Keratinocyte (primary cell): ENCODE measurements at regions not wholly inside any gene's neighbourhood (a gene's known extent, or its start where the extent isn't known, plus 50 kb on each side); places are given as distances from the start of the nearest gene placed in this dataset.

Experiments used
- DNase-seq: peaks from one replicate; pipeline ENCODE4 v3.0.0-alpha.2; 2011; ENCODE audit warnings: low read depth, missing footprints, low spot score
- FAIRE-seq: peaks from 2 replicates; lab custom pipeline; 2011; peaks lifted over from hg19 to GRCh38; lab: Jason Lieb, UNC
- H2AFZ ChIP-seq: 2 replicates; pipeline ENCODE4 v1.6.0; 2012; ENCODE audit warnings: low read length, control low read depth, inconsistent platforms; ENCODE audit not compliant: control insufficient read depth
- H3K27ac ChIP-seq: 2 replicates; pipeline ENCODE4 v1.5.1; 2011; ENCODE audit warnings: low read length; ENCODE audit not compliant: control insufficient read depth, insufficient read depth
- H3K27me3 ChIP-seq: 3 replicates; pipeline ENCODE4 v1.6.0; 2011; ENCODE audit warnings: low read length; ENCODE audit not compliant: control insufficient read depth, insufficient read depth; ENCODE audit errors: extremely low read depth
- H3K36me3 ChIP-seq, 2 experiments: 2 replicates in 1 of 2; 3 replicates in 1 of 2; pipeline ENCODE4 v1.5.1; 2011; ENCODE audit warnings: low read length in 2 of 2, mild to moderate bottlenecking in 1 of 2; ENCODE audit not compliant: control insufficient read depth in 2 of 2, insufficient read depth in 2 of 2; ENCODE audit errors: extremely low read depth in 1 of 2
- H3K4me1 ChIP-seq: 3 replicates; pipeline ENCODE4 v1.5.1; 2011; ENCODE audit warnings: low read length; ENCODE audit not compliant: control insufficient read depth, insufficient read depth; ENCODE audit errors: extremely low read depth
- H3K4me2 ChIP-seq: 3 replicates; pipeline ENCODE4 v1.6.0; 2011; ENCODE audit warnings: low read depth, low read length; ENCODE audit not compliant: control insufficient read depth, insufficient read depth; ENCODE audit errors: extremely low read depth
- H3K4me3 ChIP-seq, 3 experiments: fragments of 200-600 bp in 1 of 3; sonication (generic) in 1 of 3; 2 replicates in 2 of 3; 3 replicates in 1 of 3; pipeline ENCODE4 v1.5.1; 2011 to 2016; ENCODE audit warnings: low read length in 3 of 3, mild to moderate bottlenecking in 3 of 3, control low read depth in 2 of 3, inconsistent platforms in 1 of 3, low read depth in 1 of 3, mixed read lengths in 1 of 3, mixed run types in 1 of 3, moderate library complexity in 1 of 3; ENCODE audit not compliant: control insufficient read depth in 2 of 3, insufficient read depth in 2 of 3; ENCODE audit errors: extremely low read depth in 1 of 3
- H3K79me2 ChIP-seq: 2 replicates; pipeline ENCODE4 v1.6.0; 2012; ENCODE audit warnings: low read length; ENCODE audit not compliant: control insufficient read depth, insufficient read depth
- H3K9ac ChIP-seq: 3 replicates; pipeline ENCODE4 v1.6.0; 2011; ENCODE audit warnings: low read length; ENCODE audit not compliant: control insufficient read depth, insufficient read depth; ENCODE audit errors: extremely low read depth
- H3K9me1 ChIP-seq: 3 replicates; pipeline ENCODE4 v1.6.0; 2011; ENCODE audit warnings: low read length; ENCODE audit not compliant: control insufficient read depth, insufficient read depth; ENCODE audit errors: extremely low read depth
- H3K9me3 ChIP-seq: 2 replicates; pipeline ENCODE4 v1.5.1; 2012; ENCODE audit warnings: low read depth, low read length; ENCODE audit not compliant: control insufficient read depth
- H4K20me1 ChIP-seq: 3 replicates; pipeline ENCODE4 v1.6.0; 2011; ENCODE audit warnings: low read length; ENCODE audit not compliant: control insufficient read depth, insufficient read depth; ENCODE audit errors: extremely low read depth
- CTCF ChIP-seq, 3 experiments: IDR thresholded peaks in 1 of 3; conservative IDR thresholded peaks in 1 of 3; optimal IDR thresholded peaks in 1 of 3; 2 replicates in 2 of 3; 3 replicates in 1 of 3; pipeline versions ENCODE3 to v1.5.1; 2011; ENCODE audit warnings: low read length in 3 of 3, mild to moderate bottlenecking in 3 of 3, moderate library complexity in 2 of 3, control low read depth in 1 of 3, inconsistent platforms in 1 of 3; ENCODE audit not compliant: insufficient read depth in 2 of 3; ENCODE audit errors: extremely low read depth in 1 of 3
- EZH2 ChIP-seq: IDR thresholded peaks from one replicate; pipeline ENCODE4 v1.6.1; 2012; ENCODE audit warnings: inconsistent platforms, mild to moderate bottlenecking, low read length, moderate library complexity
- dilution Hi-C: fragments of 300-500 bp; cut with MboI; formaldehyde crosslinking; loops from one replicate; pipeline ENCODE4 v1.7.0; 2020; ENCODE audit warnings: low sequenced_read_pairs; ENCODE audit not compliant: extremely low pct_ligation_motif_present

- Histone ChIP-seq H3K79me2 (no peaks in the 10 kb centered on the region), H3K4me3 (no peak overlapping the region), H4K20me1 (no peaks in the 10 kb centered on the region), H3K9me3 (no peaks in the 10 kb centered on the region), H2AFZ (no peak overlapping the region), H3K27ac (no peak overlapping the region), H3K4me1 (no peaks in the 10 kb centered on the region), H3K27me3 (peaks cover 10% of the 10 kb centered on the region), H3K9me1 (no peaks in the 10 kb centered on the region), H3K4me2 (no peak overlapping the region), H3K36me3 (no peaks in the 10 kb centered on the region), H3K9ac (no peak overlapping the region)
- TF ChIP-seq EZH2 (no peak), CTCF (optimal IDR thresholded peaks at IDR 0.05 in 1 of 3, IDR thresholded peaks at IDR 0.05 in 1 of 3, conservative IDR thresholded peaks at IDR 0.05 in 1 of 3; ENCODE audit: extremely low read depth in 1 of 3, insufficient read depth in 2 of 3, low read length in 3 of 3) (no peak)
- DNase-seq (no peak), FAIRE-seq (no peak)
- dilution Hi-C loops = no loop called here
These were observed 158.1 kb upstream of the IGSF21 start for GRCh38 chr1:17949511-17949910.

DNA sequence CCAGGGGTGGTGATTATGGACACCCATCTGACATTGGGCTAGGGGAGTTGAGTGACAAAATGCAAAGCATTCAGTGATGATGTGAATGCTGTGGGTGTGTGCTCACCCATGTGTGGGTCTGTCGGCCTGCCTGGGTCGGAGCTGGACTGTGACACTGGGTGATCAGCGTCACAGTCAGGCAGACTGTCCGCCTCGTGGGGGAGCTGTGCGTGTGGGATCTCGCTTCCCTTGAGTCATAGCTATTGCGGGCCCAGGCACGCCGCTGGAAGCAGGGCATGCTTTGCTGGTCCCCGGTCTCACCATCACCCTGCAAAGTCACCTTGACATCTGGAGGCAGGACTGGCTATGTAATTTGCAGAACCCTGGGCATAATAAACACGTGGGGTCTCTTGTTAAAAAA lies 156.9 kb upstream of the IGSF21 start:
- dilution Hi-C loops = no loop called here
- H3K79me2 ChIP-seq = no peaks in the 10 kb centered on the region
- peak in 2 of 3 experiments; percentile 17 to 31 for TF ChIP-seq CTCF (optimal IDR thresholded peaks at IDR 0.05 in 1 of 3, IDR thresholded peaks at IDR 0.05 in 1 of 3, conservative IDR thresholded peaks at IDR 0.05 in 1 of 3; ENCODE audit: extremely low read depth in 1 of 3, insufficient read depth in 2 of 3, low read length in 3 of 3)
- TF ChIP-seq EZH2 = no peak
- H3K27me3 ChIP-seq = peaks cover 10% of the 10 kb centered on the region
- no peaks in the 10 kb centered on the region for H3K9me1 ChIP-seq
- no peak overlapping the region for H3K9ac ChIP-seq
- no peaks in the 10 kb centered on the region for H3K36me3 ChIP-seq
- no peaks in the 10 kb centered on the region for H3K4me1 ChIP-seq
- no peak overlapping the region for H3K4me2 ChIP-seq
- no peak for FAIRE-seq
- H4K20me1 ChIP-seq = no peaks in the 10 kb centered on the region
- no peak overlapping the region for H3K27ac ChIP-seq
- no peak for DNase-seq
- no peak overlapping the region for H3K4me3 ChIP-seq
- H2AFZ ChIP-seq = no peak overlapping the region
- no peaks in the 10 kb centered on the region for H3K9me3 ChIP-seq
